ENCODE measurements at regions not wholly inside any gene's neighbourhood (a gene's known extent, or its start where the extent isn't known, plus 50 kb on each side); places are given as distances from the start of the nearest gene placed in this dataset.

DNA sequence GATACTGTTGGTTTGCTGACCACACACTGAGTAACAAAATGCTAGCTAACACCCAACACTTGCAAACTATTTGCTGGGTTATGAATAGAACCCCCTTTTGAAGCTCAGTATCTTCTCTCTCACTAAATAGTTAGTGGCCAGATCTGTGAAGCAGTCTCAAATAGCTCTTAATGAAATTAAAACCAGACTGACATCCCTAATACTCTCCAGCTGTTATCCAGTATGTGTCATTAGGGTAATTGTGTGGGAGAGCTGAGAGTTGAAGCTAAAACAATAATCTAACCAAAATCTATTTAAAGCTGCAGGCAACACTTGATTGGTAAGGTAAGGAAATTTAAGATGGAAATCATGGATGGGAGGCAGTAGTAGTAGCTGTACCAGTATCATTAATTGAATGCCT, 110.4 kb upstream of the RORA start:
- TF ChIP-seq CREM (CRISPR knock-in tag; IDR thresholded peaks at IDR 0.05) (no peak), RELA (CRISPR knock-in tag; IDR thresholded peaks at IDR 0.05; ENCODE audit: borderline replicate concordance) (no peak), TEAD4 (CRISPR knock-in tag; IDR thresholded peaks at IDR 0.05) (no peak), FOXP1 (CRISPR knock-in tag; IDR thresholded peaks at IDR 0.05; ENCODE audit: borderline replicate concordance) (no peak), SP1 (CRISPR knock-in tag; conservative IDR thresholded peaks at IDR 0.05) (no peak), NFATC4 (CRISPR knock-in tag; IDR thresholded peaks at IDR 0.05) (no peak), ZNF671 (CRISPR knock-in tag; IDR thresholded peaks at IDR 0.05) (no peak), ZNF219 (CRISPR knock-in tag; IDR thresholded peaks at IDR 0.05; ENCODE audit: borderline replicate concordance) (no peak), JAZF1 (CRISPR knock-in tag; IDR thresholded peaks at IDR 0.05) (no peak), ESRRA (CRISPR knock-in tag; IDR thresholded peaks at IDR 0.05; ENCODE audit: borderline replicate concordance) (no peak), SOX15 (CRISPR knock-in tag; IDR thresholded peaks at IDR 0.05) (no peak), ZNF232 (CRISPR knock-in tag; IDR thresholded peaks at IDR 0.05) (no peak), ZNF121 (CRISPR knock-in tag; IDR thresholded peaks at IDR 0.05) (no peak), PRRX2 (CRISPR knock-in tag; IDR thresholded peaks at IDR 0.05) (no peak)
- TF ChIP-seq, protein P1, sequence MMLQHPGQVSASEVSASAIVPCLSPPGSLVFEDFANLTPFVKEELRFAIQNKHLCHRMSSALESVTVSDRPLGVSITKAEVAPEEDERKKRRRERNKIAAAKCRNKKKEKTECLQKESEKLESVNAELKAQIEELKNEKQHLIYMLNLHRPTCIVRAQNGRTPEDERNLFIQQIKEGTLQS (CRISPR knock-in tag; conservative IDR thresholded peaks at IDR 0.05): no peak
- TF ChIP-seq, protein P2, sequence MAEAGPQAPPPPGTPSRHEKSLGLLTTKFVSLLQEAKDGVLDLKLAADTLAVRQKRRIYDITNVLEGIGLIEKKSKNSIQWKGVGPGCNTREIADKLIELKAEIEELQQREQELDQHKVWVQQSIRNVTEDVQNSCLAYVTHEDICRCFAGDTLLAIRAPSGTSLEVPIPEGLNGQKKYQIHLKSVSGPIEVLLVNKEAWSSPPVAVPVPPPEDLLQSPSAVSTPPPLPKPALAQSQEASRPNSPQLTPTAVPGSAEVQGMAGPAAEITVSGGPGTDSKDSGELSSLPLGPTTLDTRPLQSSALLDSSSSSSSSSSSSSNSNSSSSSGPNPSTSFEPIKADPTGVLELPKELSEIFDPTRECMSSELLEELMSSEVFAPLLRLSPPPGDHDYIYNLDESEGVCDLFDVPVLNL (CRISPR knock-in tag; IDR thresholded peaks at IDR 0.05; ENCODE audit: borderline replicate concordance, low read depth): no peak
- TF ChIP-seq, protein P3, sequence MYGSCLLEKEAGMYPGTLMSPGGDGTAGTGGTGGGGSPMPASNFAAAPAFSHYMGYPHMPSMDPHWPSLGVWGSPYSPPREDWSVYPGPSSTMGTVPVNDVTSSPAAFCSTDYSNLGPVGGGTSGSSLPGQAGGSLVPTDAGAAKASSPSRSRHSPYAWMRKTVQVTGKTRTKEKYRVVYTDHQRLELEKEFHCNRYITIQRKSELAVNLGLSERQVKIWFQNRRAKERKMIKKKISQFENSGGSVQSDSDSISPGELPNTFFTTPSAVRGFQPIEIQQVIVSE (CRISPR knock-in tag; IDR thresholded peaks at IDR 0.05; ENCODE audit: borderline replicate concordance): no peak
- TF ChIP-seq, protein P4, sequence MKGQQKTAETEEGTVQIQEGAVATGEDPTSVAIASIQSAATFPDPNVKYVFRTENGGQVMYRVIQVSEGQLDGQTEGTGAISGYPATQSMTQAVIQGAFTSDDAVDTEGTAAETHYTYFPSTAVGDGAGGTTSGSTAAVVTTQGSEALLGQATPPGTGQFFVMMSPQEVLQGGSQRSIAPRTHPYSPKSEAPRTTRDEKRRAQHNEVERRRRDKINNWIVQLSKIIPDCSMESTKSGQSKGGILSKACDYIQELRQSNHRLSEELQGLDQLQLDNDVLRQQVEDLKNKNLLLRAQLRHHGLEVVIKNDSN (CRISPR knock-in tag; IDR thresholded peaks at IDR 0.05): no peak
- TF ChIP-seq, protein P5, sequence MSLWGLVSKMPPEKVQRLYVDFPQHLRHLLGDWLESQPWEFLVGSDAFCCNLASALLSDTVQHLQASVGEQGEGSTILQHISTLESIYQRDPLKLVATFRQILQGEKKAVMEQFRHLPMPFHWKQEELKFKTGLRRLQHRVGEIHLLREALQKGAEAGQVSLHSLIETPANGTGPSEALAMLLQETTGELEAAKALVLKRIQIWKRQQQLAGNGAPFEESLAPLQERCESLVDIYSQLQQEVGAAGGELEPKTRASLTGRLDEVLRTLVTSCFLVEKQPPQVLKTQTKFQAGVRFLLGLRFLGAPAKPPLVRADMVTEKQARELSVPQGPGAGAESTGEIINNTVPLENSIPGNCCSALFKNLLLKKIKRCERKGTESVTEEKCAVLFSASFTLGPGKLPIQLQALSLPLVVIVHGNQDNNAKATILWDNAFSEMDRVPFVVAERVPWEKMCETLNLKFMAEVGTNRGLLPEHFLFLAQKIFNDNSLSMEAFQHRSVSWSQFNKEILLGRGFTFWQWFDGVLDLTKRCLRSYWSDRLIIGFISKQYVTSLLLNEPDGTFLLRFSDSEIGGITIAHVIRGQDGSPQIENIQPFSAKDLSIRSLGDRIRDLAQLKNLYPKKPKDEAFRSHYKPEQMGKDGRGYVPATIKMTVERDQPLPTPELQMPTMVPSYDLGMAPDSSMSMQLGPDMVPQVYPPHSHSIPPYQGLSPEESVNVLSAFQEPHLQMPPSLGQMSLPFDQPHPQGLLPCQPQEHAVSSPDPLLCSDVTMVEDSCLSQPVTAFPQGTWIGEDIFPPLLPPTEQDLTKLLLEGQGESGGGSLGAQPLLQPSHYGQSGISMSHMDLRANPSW (CRISPR knock-in tag; conservative IDR thresholded peaks at IDR 0.05; ENCODE audit: low read depth): no peak
- TF ChIP-seq, protein P6, sequence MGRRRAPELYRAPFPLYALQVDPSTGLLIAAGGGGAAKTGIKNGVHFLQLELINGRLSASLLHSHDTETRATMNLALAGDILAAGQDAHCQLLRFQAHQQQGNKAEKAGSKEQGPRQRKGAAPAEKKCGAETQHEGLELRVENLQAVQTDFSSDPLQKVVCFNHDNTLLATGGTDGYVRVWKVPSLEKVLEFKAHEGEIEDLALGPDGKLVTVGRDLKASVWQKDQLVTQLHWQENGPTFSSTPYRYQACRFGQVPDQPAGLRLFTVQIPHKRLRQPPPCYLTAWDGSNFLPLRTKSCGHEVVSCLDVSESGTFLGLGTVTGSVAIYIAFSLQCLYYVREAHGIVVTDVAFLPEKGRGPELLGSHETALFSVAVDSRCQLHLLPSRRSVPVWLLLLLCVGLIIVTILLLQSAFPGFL (CRISPR knock-in tag; IDR thresholded peaks at IDR 0.05; ENCODE audit: borderline replicate concordance): no peak
- ChIA-PET POLR2A (no interaction called here), CTCF (interaction anchor here (0.5 kb wide), 1 partner anchor 221 kb away, joined by 3 read pairs; no protein-coding TSS in a partner anchor)
- Mint-ChIP-seq H3K9me3 (peaks cover 7% of the 10 kb centered on the region), H3K4me3 (no peak overlapping the region), H3K4me1 (peaks cover 11% of the 10 kb centered on the region), H3K36me3 (0 out of 2 replicates have a peak, but pooled peaks cover 3% of the 10 kb centered on the region), H3K27ac (no peak overlapping the region), H3K27me3 (ENCODE audit: low read depth) (no peaks in the 10 kb centered on the region)
- ATAC-seq (no peak), DNase-seq (ENCODE audit: low spot score) (no peak)

DNA sequence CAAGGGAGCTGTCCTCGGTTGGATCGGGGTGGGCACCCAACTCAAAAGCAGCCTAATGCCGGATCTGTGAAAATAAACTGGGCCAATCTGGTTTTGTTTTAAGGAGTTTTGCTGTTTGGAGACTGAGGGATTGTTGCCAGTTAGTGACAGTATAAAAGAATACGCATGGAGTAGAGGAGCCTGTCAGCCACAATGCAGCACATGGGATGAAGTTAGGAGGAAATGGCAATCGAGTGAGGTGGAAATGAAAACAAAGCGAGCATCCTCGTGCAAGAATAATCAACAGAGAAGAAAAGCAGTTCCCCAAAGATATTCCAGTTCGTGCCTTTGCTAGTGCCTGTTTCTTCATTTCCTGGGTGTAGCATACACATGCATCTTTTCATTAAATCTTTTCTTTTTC, 108.4 kb upstream of the RORA start:
- Mint-ChIP-seq H3K4me3 (no peak overlapping the region), H3K27ac (no peak overlapping the region), H3K9me3 (peaks cover 10% of the 10 kb centered on the region), H3K4me1 (peaks cover 11% of the 10 kb centered on the region), H3K36me3 (peaks cover 7% of the 10 kb centered on the region; the same call in 1 of the 2 replicates), H3K27me3 (ENCODE audit: low read depth) (no peaks in the 10 kb centered on the region)
- CTCF ChIA-PET: no interaction called here
- POLR2A ChIA-PET: no interaction called here
- ATAC-seq (no peak), DNase-seq (ENCODE audit: low spot score) (no peak)
- TF ChIP-seq, protein P7, sequence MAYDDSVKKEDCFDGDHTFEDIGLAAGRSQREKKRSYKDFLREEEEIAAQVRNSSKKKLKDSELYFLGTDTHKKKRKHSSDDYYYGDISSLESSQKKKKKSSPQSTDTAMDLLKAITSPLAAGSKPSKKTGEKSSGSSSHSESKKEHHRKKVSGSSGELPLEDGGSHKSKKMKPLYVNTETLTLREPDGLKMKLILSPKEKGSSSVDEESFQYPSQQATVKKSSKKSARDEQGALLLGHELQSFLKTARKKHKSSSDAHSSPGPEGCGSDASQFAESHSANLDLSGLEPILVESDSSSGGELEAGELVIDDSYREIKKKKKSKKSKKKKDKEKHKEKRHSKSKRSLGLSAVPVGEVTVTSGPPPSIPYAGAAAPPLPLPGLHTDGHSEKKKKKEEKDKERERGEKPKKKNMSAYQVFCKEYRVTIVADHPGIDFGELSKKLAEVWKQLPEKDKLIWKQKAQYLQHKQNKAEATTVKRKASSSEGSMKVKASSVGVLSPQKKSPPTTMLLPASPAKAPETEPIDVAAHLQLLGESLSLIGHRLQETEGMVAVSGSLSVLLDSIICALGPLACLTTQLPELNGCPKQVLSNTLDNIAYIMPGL (CRISPR knock-in tag; IDR thresholded peaks at IDR 0.05): no peak
- TF ChIP-seq NFYB (CRISPR knock-in tag; conservative IDR thresholded peaks at IDR 0.05; ENCODE audit: low read depth) (no peak), ZNF317 (CRISPR knock-in tag; IDR thresholded peaks at IDR 0.05; ENCODE audit: borderline replicate concordance, low read depth) (no peak), ZNF263 (CRISPR knock-in tag; IDR thresholded peaks at IDR 0.05; ENCODE audit: low read depth) (no peak), GTF2I (CRISPR knock-in tag; conservative IDR thresholded peaks at IDR 0.05) (no peak)
- TF ChIP-seq, protein P8, sequence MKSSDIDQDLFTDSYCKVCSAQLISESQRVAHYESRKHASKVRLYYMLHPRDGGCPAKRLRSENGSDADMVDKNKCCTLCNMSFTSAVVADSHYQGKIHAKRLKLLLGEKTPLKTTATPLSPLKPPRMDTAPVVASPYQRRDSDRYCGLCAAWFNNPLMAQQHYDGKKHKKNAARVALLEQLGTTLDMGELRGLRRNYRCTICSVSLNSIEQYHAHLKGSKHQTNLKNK (CRISPR knock-in tag; IDR thresholded peaks at IDR 0.05): no peak

Measured in WTC11 (cell line).